KOPT-K1 (cell line): ENCODE measurements at regions not wholly inside any gene's neighbourhood (a gene's known extent, or its start where the extent isn't known, plus 50 kb on each side); places are given as distances from the start of the nearest gene placed in this dataset.
"Not testable (repeated sequence)": the region's sequence is repeated elsewhere in the genome, so short reads cannot be mapped to it uniquely, and the experiment has no call there.

Experiments used
- H3K27ac ChIP-seq: fragments of 200-600 bp; sonication (generic); 2 replicates; pipeline ENCODE4 v1.5.1; 2016; ENCODE audit warnings: antibody characterized with exemption, mild to moderate bottlenecking, low read depth, low read length; ENCODE audit not compliant: poor library complexity, severe bottlenecking
- H3K36me3 ChIP-seq: fragments of 200-600 bp; sonication (generic); 2 replicates; pipeline ENCODE4 v1.5.1; 2017; ENCODE audit warnings: antibody characterized with exemption, mild to moderate bottlenecking, low read length, moderate library complexity; ENCODE audit not compliant: insufficient read depth
- H3K9me3 ChIP-seq: fragments of 200-600 bp; sonication (generic); 2 replicates; pipeline ENCODE4 v1.5.1; 2017; ENCODE audit warnings: antibody characterized with exemption, low read length, mild to moderate bottlenecking; ENCODE audit not compliant: insufficient read depth, poor library complexity, severe bottlenecking

DNA sequence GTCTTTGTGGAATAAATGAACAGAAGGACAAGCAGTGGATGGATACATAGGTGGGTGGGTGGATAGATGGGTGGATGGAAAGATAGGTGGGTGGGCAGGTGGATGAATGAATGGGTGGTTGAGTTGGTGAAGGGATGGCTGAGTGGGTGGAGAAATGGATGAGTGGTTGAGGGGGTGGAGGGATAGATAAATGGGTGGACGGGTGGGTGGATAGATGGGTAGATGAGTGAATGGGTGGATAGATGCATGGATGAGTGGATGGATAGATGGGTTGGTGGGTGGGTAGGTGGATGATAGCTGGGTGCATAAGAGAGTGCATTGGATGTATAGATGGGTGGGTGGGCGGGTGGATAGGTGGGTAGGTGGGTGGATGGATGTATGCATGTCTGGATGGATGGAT, 63.5 kb downstream of the UNC93B1 start:
- H3K36me3 ChIP-seq, H3K9me3 ChIP-seq, H3K27ac ChIP-seq: not testable (repeated sequence)

DNA sequence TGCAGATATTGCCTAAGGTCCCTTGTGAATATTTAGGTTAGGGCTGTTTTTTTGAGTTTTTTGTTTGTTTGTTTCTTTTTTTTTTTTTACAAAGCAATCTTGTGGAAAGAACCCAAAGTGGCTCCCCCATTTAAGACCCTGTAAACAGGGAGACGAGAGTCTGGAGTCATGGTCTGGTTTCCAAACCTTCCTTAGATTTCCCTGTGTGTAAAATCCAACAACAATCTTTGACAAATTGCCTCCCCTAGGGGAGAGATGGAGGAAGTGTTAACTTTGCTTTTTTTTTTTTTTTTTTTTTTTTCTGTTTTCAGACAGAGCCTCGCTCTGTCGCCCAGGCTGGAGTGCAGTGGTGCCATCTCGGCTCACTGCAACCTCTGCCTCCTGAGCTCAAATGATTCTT, 64.9 kb downstream of the UNC93B1 start:
- not testable (repeated sequence) for H3K9me3 ChIP-seq, H3K27ac ChIP-seq, H3K36me3 ChIP-seq

DNA sequence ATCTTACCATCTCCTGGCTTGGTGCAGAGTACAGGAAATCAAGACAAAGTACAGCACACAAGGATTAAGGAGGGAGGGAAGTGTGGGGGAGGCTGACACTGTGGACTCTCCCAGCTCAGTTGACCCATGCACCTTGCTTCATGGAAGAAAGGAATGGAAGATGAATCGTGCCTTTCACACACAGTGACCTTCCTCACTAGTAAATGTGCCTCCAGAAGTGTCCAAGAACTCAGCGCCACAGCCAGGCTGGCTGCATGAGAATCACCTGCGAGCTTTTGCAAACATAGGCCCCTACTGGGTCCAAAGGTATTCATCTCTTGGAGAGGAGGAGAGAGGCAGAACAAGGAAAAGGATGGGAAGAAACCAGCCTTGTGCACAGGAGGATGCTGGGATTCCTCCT, 65.5 kb downstream of the UNC93B1 start:
- not testable (repeated sequence) for H3K36me3 ChIP-seq, H3K27ac ChIP-seq, H3K9me3 ChIP-seq

DNA sequence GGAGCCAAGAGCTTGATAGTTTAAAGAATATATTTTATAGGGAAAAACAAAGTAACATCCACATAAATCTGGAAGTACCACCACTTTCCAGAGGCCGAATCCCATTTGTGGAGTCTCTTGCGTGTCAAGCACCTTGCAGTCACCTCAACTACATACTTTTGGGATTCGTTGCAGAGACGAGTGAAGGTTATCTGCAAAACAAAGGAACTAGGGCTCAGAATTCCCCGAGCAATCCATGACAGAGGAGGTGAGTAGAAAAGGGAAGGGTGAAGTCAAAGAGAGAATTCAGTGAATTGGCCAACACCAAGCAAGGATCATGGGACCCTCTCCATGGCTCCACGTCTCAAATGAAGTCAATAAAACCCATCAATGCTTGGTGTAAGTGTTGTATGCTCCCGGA, 80.3 kb downstream of the UNC93B1 start:
- H3K36me3 ChIP-seq, H3K9me3 ChIP-seq, H3K27ac ChIP-seq: not testable (repeated sequence)

DNA sequence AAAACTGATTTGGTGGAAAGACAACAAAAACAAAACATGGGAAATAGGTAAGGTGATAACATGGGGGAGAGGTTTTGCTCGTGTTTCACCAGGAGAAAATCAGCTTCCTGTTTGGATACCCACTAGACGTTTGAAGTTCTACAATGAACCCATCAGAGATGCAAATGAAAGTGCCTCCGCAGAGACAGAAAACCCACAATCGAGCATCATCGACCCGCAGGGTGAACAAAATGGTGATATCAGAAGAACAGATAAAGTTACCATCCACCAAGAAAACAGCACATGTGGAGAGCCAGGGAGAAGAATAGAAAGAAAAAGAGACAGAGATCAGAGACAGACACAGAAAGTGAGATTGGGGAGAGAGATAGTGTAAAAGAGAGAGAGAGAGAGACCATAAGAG, 83.4 kb downstream of the UNC93B1 start:
- H3K36me3 ChIP-seq, H3K9me3 ChIP-seq, H3K27ac ChIP-seq: not testable (repeated sequence)

DNA sequence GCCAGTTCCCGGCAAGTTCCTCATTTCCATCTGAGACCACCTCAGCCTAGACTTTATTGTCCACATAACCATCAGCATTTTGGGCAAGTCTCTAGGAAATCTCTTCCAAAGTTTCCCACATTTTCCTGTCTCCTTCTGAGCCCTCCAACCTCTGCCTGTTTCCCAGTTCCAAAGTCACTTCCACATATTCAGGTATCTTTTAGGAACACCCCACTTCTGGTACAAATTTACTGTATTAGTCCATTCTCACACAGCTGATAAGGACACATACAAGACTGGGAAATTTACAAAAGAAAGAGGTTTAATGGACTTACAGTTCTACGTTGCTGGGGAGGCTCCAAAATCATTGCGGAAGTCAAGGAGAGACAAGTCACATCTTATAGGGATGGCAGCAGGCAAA, 91.7 kb downstream of the UNC93B1 start:
- H3K27ac ChIP-seq, H3K36me3 ChIP-seq, H3K9me3 ChIP-seq: not testable (repeated sequence)

DNA sequence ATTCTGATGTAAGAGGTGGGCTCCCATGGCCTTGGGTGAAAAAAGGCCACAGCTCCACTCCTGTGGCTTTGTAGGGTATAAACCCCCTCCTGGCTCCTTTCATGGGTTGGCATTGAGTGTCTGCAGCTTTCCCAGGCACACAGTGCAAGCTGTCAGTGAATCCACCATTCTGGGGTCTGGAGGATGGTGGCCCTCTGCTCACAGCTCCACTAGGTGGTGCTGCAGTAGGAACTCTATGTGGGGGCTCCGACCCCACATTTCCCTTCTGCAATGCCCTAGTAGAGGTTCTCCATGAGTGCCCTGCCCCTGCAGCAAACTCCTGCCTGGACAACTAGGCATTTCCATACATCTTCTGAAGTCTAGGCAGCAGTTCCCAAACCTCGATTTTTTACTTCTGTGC, 92.7 kb downstream of the UNC93B1 start:
- H3K9me3 ChIP-seq, H3K27ac ChIP-seq, H3K36me3 ChIP-seq: not testable (repeated sequence)

DNA sequence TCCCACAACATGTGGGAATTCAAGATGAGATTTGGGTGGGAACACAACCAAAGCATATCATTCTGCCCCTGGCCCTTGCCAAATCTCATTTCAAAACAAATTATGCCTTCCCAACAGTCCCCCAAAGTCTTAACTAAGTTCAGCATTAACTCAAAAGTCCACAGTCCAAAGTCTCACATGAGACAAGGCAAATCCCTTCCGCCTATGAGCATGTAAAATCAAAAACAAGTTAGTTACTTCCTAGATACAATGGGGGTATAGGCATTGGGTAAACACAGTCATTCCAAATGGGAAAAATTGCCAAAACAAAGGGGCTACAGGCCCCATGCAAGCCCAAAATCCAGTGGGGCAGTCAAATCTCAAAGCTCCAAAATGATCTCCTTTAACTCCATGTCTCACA, 93.1 kb downstream of the UNC93B1 start:
- not testable (repeated sequence) for H3K9me3 ChIP-seq, H3K36me3 ChIP-seq, H3K27ac ChIP-seq

DNA sequence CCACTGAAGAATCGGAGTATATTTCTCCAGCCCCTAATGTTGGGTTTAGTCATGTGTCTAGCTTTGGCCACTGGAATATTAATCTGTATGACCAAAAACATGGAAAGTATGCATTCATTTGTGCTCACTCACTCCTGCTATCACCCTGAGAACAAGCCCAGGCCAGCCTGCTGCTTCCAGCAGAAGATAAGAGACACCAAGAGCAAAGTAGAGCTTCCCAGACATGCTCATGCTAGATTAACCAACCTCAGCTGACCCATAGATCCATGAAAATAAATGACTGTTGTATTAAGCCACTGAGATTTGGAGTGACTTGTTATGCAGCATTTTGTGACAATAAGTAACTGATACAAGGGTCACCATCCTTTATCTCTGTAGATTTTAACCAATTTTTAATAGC, 96.9 kb downstream of the UNC93B1 start:
- H3K9me3 ChIP-seq, H3K27ac ChIP-seq, H3K36me3 ChIP-seq: not testable (repeated sequence)

DNA sequence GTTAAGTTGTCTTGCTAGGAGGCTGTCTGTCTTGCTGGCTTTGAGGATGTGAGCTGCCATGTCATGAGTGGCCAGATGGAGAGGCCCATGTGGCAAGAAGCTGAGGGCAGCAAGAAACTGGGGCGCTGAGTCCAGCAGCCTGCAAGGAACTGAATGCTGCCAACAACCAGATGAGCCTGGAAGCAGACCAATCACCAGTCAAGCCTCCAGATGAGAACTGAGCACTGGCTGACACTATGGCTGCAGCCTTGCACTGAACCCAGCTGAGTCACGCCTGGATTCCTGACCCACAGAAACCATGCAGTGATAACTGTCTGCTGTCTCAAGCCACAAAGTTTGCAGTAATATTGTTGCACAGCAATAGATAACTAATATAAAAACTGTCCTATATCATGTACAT, 104.4 kb downstream of the UNC93B1 start:
- H3K9me3 ChIP-seq, H3K27ac ChIP-seq, H3K36me3 ChIP-seq: not testable (repeated sequence)

DNA sequence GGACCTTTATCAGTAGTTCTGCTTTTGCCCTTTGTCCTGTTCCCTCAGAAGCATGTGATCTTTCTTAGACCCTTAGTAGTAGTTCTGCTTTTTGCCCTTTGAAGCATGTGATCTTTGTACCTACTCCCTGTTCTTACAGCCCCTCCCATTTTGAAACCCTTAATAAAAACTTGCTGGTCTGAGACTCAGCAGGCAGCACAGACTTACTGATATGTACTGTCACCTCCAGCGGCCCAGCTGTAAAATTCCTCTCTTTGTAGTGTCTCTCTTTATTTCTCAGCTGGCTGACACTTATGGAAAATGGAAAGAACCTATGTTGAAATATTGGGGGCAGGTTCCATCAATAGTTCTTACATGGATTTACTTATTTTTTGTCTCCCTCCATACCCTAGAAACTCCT, 110.4 kb downstream of the UNC93B1 start:
- H3K36me3 ChIP-seq, H3K27ac ChIP-seq, H3K9me3 ChIP-seq: not testable (repeated sequence)

DNA sequence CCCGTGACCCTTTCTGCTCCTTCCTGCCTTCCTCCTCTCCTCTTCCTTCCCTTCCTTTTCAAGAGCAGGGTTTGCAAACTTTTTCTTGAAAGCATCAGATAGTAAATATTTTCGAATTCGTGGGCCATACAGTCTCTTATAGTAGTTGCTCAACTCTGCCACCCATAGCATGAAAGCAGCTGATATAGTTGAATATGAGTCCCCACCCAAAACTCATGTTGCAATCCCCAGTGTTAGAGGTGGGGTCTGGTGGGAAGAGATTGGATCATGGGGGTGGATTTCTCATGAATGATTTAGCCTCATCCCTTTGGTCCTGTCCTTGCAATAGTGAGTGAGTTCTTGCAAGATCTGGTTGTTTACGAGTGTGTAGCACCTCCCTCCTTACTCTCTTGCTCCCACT, 114.3 kb downstream of the UNC93B1 start:
- not testable (repeated sequence) for H3K27ac ChIP-seq, H3K36me3 ChIP-seq, H3K9me3 ChIP-seq

DNA sequence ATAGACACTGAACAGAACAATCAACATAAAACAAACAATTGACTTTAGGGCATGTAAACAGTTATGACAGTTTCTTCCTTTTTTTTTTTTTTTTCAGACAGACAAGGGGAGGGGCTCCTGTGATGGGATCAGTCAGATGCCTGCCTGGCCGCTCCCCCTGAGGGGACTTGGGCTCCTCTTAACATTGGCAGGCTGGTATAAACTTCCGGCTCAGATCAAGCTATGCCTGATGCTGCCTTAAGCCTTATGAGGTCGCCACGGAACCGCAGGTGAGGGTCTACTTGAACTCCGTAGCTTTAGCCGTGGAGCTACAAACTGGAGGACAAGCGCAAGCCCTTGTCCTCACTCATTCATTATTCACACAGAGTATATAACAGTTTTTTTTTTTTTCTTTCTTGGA, 115.8 kb downstream of the UNC93B1 start:
- H3K9me3 ChIP-seq, H3K36me3 ChIP-seq, H3K27ac ChIP-seq: not testable (repeated sequence)

DNA sequence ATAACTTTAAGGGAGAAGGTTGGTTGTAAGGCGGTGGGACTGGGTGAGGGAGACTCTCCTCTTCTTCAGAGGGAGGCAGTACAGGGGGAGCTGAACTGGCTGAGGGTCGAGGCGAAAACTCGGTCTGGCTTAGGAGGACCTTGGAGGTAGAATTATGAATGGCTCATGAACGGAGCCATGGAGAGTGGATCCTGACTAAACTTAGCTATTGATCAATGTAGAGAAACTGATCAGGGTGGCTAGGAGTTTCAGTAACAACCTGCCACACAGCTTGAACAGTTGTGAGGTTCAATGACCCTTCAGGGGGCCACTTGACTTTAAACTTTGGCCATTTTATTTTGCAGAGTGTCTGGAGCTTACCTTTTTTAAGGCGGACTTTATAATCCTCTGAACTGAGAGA, 117.2 kb downstream of the UNC93B1 start:
- not testable (repeated sequence) for H3K27ac ChIP-seq, H3K36me3 ChIP-seq, H3K9me3 ChIP-seq

DNA sequence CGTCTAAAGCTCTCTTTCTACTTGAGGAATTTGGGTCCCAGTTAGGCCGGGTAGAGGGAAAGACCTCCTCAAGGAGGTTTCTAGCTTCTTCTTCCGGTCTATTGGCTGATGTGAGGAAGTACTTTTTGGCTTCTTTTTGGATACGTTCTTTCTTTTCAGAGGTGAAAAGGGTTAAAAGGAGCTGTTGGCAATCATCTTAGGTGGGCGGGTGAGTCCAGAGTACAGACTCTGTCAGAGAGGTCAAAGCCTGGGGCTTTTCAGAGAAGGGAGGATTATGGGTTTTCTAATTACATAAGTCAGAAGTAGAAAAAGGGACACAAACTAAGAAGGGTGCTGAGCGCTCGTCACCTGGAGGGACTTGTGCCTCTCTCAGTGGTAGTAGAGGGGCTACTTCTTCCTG, 117.7 kb downstream of the UNC93B1 start:
- H3K27ac ChIP-seq, H3K9me3 ChIP-seq, H3K36me3 ChIP-seq: not testable (repeated sequence)

DNA sequence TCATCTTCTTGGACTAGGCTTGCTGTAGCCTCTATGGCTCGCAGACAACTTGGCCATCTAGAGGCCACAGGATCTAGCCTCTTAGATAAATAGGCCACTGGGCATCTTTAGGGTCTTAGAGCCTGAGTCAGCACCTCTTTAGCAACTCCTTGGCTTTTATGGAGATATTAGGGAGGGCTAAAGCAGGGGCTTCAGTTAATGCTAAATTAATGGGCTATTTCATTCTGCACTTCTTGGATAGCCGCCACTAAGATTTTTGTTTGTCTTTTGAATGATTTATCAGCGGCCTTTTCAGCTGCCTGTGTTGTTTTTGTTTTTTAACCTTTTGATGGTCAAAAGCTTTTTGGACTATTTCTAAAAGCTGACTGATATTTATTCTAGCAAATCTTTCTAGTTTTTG, 118.3 kb downstream of the UNC93B1 start:
- H3K9me3 ChIP-seq, H3K27ac ChIP-seq: not testable (repeated sequence)

DNA sequence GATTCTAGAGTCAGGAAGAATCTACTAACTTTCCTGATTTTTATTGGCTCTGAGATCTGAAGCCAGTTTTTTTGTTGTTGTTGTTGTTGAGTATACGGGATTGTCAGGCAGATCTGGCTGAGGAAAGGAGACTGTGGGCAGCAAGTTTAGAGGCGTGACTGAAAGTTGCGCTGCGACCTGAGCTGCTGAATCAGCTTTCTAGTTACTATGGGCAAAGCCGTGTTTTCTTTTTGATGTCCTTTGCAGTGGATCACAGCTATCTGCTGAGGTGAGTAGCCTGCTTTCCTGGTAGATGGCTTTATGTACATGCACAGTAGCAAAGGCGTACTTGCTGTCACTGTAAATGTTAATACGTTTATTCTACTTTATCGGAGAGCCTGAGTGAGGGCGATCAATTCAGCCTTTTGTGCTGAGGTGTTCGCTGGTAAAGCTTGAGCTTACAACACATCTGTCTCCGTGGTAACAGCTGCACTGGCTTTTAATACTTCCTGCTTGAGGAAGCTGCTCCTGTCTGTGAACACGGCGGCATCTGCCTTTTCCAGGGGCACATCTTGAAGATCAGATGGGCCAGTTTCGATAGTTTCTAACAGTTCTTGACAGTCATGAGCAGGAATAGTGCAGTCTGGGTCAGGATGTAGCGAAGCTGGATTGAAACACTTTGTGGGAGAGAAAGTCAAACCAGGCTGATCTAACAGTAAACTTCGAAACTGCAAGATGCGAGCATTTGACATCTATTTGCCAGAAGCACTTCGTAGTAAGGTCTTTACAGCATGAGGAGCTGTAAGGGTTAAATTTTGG, 118.9 kb downstream of the UNC93B1 start:
- not testable (repeated sequence) for H3K27ac ChIP-seq, H3K36me3 ChIP-seq, H3K9me3 ChIP-seq

More for the DNA sequence above, 118.3 kb downstream of the UNC93B1 start:
- not testable (repeated sequence) for H3K36me3 ChIP-seq
